Activated CD8-positive, alpha-beta memory T cell treated with anti-CD3 and anti-CD28 coated beads for 4 hours (primary cell): ENCODE measurements at regions not wholly inside any gene's neighbourhood (a gene's known extent, or its start where the extent isn't known, plus 50 kb on each side); places are given as distances from the start of the nearest gene placed in this dataset.

Experiments
- DNase-seq, 2 donors: peaks; one replicate each; pipeline ENCODE4 v3.0.0-alpha.2; 2020; ENCODE audit warnings: low read depth in 2 of 2

DNA sequence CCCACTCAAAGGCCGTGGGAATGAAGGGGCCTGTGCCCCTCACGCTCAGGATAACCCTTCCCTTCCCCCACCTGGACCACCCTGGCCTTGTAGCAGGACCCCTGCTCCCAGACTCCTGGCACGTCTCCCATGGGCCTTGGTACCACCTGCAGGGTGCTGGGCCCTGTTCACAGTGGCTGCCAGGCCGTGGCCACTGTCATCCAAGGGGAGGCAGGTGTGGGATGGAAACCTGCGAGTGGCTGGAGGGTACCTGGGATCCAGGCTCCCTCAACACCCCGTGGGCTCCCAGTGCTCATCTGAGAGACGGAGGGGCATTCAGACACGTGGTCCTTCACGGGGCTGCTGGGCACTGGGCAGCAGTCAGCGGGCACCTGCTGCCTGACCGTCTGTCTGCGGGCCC lies 75.6 kb upstream of the CIBAR2 start:
- no peak for DNase-seq

DNA sequence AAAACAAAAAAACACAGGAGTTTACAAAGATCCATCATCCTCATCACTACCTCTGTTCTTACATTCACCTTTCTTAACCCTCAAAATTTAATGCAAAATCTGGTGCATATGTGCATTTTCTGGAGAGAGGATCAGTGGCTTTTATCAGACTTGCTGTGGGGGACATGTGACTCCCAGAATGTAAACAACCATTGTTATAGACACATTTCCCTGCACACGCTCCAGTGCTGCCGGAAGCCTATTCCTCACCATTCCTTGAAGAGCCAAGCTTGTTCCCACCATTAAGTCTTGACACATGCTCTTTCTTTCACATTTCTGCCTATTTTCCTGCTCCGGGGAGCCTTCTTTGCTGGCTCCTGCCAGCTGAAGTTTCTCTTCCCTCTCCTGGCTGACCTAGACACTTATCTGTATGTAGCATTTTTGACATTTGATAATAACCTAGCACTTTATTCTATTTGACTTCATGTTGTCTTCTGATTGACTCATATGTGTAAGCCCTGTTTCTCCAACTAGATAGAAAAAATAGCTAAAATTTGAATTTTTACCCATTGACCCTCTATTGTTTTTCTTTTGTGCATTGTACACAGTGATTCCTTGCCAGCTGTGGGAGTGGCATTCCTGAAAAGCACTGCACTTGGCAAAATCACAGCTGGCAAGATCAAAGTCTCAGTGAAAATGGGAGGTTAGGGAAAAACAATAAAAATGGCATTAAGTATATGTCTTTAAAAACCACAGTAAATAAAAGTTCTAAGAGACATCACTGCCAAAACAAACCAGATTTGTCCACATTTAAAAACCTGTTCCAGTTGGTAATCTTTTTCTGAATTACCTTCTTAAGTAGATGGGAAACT lies 76.8 kb upstream of the CIBAR2 start:
- no peak for DNase-seq

DNA sequence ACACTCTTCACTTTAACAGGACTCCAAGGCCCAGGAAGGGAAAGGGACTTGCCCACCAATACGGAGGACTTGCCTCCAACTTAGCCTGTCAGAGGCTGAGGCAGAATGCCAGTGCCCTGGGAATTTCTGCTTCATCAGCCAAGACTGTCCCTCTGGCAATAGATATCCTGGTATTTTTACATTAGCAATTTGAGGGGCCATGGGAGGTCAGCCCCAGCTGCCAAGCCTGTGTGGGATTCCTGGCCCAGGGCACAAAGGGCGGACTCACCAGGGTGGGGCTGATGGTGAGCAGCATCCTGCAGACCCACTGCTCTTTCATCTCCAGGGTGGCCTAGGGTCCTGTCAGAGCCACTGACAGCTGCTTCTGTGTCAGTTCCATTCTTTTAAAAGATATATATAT lies 78.3 kb upstream of the CIBAR2 start:
- no peak for DNase-seq

DNA sequence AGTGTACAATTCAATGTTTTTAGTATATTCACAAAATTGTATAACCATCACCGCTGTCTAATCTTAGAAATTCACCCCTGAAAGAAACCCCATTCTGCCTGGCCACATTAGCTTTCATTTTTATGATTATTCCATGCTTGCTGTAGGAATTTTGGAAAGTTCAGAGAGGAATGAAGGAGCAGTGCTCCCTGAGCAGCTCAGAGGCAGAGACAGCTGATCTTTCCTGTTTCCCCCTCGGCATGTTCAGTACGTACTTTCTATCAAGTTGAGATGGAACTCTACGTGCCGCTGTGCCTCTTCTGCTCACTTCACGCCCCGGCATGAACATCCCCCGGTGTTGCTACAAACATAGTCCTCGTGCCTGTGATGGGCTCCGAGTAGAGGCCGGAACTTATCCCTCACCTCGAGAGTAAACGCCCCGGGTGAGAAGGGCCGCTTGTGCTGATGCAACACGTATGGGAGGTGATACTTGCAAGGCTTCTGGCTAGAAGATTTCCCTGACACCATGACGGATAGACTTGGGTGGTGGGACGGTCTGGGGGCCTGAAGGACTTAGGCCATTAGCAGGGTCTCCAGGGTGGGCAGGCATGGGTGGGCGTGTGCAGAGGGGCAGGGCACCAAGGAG lies 79.2 kb upstream of the CIBAR2 start:
- DNase-seq, result no peak

DNA sequence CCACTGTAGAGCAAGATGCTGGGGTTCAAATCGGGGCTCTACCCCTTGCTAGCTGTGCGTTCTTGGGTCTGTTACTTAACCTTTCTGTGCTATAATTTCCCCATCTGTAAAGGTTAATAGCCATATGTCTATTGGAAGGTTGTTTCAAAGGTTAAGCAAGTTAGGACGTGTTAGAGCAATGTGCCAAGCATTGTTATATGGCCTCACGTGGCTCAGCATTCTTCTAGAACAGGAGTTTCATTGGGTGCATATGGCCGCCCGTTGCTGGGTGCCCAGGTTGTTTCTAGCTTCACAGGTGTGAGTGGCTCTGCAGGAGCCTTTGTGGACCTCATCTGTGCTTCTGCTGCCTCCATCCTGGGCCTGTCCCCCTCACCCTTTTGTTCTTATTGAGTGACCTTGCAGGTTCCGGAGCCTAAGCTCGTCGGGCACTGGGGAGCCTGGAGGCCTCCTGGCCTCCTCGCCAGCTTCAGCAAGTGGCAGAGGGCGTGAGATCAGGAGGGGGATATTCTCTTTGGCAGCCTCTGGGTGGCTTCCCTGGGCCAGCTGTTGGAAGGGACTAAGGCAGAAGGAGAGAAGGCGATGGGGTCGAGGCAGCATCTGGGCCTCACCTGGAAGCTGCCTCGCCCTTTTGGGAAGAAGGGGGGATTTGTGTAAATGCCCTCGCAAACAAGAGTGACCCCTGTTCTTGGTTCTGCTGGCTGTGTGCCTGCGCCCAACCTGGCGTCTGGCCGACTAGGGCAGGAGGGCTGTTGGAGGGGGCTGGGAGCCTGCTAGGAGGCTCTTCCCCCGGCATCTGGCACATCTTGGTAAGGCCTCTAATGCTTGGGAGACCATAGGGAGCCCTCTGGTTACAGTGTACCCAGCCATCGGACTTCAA lies 80.2 kb upstream of the CIBAR2 start:
- no peak for DNase-seq

DNA sequence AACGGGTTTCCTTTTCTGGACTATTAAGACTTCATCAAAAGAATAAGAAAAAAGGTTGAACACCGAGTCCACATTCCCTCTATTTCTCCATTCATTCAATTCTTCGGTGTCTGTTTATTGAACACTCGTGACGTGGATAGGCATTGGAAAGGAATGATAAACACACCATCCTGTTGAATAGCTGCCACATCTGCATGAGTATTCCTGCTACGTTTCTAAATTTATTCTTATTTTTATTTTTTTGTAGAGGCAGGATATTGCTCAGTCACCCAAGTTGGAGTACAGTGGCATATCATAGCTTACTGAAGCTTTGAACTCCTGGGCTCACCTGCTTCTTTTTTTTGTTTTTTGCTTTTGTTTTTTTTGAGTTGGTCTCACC lies 80.8 kb upstream of the CIBAR2 start:
- no peak for DNase-seq

DNA sequence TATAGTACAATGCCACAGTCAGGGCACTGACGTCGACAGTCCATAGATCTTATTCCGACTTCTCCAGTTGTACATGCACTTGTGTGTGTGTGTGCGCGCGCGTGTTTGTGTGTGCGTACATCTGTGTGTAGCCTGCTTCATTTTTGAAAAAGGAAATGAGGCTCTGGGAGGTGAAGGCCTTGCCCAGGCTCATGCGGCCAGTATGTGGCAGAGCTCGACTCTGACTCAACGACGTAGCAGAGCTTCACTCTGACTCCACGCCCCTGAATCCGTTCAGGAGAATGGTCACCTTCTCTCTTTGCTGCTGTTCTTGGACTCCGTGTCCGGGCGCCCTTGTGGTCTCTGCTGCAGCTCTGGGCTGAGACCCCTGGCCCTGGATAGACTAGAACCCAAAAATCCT lies 81.6 kb upstream of the CIBAR2 start:
- no peak for DNase-seq

DNA sequence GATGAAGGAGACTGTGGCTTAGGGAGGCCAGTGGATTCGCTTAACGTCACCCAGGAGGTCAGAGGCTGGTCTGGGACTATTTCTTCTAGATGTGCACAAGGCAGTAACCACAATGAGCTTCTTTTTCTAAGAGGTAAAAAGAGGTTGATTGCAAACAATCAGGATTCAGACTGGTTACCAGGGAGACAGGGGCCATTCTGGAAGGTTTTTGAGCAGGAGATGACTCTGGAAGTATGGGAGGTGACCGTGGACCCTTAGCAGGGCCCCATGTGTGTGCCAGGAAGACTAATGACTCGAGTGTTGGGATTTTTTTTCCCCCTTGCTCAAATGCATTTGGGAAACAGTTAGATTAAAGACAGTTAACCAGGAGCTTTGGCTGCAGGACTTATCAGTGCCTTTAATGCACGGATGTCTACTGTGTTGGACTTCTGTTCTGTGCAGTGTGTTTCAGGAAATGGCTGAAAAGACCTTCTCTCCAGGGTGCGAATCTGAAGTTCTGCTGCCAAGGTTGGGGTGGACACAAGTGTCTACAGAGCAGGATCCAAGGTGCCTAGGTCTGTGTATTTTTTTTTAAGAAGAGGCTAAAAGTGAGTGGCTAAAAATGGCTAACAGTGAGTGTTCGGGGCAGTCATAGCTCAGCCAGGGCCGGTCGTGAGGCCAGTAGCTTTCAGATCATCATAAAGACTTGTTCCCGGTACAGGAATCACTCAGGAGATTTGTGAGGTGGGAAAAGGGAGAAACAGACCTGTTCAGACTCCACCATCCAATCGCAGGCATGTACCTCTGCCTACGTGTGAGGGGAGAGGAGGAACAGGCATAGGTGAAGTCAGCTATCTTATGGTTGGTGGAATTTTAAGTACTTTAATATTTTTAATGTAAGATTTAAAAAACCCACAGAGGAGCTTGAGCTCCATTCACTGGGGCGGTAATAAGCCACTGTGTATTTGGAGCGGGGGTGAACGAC lies 82.3 kb upstream of the CIBAR2 start:
- DNase-seq, result no peak

DNA sequence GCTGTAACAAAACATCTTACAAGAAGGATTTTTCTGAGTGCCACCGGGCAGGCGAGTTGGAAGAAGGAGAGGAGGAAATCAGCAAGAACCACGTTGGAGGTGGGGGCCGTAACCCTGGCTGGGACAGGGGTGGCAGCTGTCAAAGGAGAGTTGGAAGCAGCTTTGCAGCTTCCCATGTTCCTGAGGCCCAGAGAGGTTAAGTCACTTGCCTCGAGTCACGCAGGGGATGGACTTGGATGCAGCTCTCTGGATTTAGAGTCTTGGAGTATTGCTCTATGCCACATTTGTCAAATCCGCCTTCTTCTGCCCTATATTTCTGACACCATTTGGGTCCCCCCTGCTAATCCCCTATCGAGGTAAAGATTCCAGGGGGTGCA lies 83.0 kb upstream of the CIBAR2 start:
- DNase-seq, result no peak

DNA sequence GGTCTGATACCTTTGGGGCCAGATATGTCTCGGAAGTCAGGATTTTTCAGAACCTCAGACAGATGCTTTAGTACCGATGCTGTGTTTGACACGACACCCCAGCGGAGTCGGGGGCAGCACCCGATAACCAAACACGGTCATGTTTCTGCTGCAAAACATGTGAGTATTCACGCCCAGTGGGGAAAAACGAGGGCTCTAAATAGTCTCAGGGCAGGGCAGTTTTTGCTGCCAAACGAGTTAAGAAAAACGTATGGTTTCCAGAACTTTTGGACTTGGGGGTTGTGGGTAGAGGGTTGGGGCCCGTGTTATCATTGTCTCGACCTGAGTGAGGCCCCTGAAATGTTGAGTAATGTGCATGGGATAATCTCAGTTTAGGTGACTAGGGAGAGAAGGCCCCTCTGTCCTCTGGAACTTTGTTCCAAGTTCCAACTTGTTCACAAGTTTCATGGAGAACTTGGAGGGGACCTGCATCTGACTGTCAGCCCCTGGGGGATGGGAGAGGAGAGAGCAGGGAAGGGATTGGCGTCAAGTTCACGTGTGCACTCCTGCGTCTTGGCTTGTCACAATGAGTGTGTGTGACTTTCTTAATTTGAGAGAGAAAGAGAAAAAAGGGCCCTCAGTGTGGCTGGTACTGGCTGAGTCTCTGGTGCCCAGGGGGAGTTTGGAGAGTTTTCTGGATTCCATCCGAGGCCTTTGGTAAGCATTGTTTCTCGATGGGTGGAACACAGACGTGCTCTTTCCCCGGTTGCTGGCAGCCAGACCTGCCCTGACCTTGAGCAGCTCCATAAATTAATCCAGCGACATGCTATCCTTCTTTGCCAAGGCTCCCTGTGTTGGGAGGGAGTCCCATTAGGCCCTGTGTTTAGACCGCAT lies 83.9 kb upstream of the CIBAR2 start:
- DNase-seq, result no peak

DNA sequence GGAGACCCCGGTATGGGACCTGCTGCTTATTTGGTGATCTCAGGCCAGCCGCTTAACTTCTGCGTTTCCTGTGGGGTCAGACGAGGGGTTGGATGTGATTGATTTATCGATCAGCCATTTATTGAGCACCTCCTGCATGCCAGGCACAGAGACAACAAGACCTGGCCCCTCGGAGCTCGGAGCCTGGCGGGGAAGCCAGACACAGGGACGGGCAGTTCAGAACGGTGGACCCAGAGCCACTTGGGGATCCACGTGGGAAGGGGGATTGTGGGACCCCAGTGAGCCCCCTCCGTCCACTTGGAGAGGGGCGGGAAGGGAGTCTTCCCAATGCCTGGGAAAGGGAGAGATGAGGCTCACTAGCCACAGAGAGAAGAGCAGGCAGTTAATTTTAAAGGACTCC lies 84.7 kb upstream of the CIBAR2 start:
- no peak for DNase-seq

DNA sequence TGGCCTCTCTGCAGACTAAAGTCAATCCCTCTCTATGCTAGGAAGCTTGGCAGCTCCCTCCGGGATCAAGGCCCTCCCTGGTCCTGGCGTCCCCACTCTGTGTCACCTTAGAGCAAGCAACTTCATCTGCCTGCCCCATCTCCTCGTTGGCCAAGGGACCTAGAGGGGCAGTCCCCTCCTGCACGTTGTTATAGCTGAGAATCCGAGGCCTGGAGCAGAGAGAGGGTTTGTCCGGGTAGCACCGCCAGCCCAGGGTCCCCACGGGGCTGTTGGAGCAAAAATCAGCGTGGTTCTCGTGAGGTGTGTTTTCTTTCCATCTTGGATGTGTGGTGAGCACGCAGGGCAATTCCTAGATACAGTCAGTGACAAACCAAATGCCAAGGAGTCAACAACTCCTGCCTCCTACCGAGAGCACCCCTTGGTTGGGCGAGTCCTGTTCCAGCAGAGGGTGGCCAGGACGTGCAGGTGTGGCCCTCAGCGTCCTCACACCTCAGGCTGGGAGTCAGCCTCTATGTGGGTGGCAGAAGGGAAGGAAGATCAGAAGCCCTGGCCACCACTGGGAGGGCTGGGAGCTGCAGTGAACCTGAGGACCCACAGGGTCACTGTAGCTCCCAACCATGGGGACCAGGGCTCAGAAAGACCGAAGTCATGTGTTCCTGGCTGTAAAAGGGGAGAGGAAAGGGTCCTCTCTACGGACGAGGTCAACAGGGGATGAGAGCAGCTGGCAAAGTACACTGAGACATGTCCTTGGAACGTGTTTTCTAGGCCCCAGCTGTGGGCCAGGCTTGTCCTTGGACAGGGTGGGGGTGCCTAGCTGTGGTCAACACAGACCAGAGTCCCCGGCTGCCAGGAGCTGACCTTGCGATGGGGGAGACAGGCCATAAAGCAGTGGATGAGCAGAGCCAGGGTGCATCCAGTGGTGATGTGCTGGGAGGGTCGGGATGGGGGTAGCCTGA lies 85.6 kb upstream of the CIBAR2 start:
- DNase-seq, result no peak

DNA sequence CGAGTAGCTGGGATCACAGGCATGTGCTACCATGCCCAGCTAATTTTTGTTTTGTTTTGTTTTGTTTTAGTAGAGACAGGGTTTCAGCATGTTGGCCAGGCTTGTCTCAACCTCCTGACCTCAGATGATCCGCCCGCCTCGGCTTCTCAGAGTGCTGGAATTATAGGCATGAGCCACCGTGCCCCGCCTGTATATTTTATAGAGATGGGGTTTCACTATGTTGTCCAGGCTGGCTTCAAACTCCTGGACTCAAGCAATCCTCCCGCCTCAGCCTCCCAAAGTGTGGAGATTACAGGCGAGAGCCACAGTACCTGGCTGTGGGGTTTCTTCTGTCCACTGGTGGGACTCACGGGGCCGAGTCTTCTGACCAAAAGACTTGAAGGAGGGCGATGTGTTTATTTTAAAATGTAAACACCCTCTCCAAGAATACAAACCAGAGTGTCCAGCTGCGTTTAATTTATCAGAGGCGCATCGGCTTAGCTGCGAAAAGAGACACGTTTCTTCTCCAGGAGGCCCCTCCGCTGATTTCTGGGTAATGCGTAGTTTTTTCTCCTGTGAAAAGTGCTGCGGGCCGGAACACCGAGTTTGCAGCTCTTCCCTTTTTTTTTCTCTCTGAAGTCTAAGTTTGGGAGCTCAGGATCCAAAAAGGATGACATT lies 86.9 kb upstream of the CIBAR2 start:
- DNase-seq, result no peak

DNA sequence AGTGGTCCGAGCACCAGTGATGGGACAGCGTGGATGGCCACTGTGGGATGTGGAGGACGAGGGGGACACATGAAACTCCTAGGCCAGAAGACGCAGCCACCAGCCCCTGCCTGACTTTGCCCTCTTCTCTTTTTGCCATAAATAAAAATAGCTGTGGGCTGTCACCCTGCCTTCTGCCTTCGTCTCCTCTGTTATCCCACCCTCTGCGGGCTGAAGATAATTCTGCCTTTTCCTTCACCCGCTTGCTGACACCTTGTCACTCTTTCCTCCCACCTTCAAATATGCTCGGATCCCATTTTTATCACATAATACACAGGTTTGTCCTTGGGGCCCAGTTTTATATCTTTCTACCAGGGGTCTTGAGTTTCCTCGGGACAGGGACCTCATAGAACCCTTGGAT lies 87.6 kb upstream of the CIBAR2 start:
- no peak for DNase-seq

DNA sequence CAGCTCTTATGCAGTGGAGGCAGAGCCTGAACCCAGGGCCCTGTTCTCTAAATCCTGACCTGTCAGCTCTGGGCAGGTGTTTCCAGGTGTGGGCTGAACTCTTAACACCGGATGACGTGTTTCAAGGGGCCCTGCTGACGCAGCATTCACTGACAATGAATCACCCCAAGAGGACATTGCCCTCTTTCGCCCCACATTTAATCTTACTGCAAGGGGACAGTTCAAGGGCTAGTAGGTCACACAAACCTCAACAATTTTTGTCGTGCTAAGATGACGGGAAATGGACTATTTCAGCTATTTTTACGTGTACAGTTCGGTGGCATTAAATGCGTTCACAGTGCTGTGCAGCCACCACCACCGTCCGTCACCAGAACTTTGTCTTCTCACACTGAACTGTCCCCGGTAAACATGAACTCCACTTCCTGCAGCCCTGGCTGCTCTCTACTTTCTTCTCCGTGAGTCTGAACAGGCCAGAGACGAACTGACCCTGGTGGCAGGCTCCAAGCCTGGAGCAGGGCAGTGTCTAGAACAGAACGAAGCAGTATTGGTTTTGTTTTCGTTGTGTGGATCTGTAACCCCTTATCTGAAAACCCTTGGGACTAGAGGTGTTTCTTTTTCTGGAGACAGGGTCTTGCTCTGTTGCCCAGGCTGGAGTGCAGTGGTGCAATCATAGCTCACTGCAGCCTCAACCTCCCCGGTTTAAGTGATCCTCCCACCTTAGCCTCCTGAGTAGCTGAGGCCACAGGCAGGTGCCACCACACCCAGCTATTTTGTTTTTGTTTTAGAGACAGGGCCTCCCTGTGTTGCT lies 88.4 kb upstream of the CIBAR2 start:
- no peak for DNase-seq

DNA sequence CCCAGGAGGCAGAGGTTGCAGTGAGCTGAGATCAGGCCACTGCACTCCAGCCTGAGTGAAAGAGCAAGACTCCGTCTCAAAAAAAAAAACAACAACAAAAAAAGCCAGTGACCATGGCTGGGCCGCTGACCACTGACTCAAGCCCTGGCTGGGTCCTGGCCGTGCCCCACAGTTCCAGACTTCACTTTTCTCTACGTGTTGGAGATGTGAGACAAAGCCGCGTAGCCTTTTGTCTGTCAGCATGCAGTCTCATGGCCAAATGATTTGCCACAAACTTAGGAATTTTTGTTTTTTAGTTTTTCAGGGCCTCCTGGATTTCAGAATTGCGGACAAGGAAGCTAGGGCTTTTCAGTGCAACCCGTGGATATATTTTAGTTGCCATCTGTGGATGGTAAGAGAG lies 89.3 kb upstream of the CIBAR2 start:
- no peak for DNase-seq

DNA sequence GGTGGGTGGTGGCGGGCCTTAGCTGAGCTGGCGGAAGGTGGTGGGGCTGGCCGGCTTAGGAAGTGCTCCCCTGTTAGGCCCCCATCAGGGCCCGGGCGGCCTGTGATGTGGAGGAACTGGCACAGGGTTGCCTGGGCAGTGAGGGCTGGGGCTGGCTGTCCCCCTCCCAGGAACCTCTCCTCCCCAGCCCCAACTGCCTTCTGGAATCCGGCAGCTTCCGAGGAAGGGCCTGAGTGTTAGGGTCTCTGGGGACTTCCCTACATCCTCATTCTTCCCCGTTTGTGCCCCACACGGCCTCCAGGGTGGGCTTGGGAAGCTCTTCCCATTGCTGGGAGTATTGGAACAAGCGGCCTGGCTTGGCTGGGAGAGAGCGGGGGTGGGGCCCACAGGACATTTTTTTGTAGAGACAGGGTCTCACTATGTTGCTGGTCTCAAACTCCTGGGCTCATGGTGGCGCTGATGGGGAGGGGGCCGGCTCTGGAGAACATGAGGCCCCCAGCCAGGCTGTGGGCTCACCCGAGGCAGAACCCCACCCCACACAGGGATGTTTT lies 89.9 kb upstream of the CIBAR2 start:
- DNase-seq, result no peak
